ENCODE measurements at regions not wholly inside any gene's neighbourhood (a gene's known extent, or its start where the extent isn't known, plus 50 kb on each side); places are given as distances from the start of the nearest gene placed in this dataset.

DNA sequence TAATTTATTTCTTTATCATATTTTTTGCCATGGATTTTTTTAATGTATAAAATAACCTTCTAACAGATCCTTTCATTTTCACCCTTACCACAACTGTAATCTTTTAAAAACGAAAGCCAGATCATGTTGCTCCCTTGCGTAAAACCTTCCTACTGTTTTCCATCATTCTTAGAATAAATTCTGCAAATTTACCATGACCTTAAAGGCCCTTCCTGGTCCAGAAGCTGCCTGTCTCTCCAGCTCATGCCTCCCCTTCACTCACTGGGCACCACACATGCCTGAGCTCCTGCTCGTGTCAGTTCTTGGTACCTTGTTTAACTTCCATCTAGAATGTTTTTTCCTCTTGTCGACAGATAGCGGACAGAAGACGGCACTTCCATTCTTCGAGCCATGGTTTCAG is 245.0 kb upstream of the CDH5 start:
- no peak for TF ChIP-seq POLR2A (IDR thresholded peaks at IDR 0.05; ENCODE audit: low read depth, low read length)
- TF ChIP-seq PAX5 (IDR thresholded peaks at IDR 0.05; ENCODE audit: insufficient read depth, low read length, severe bottlenecking): no peak
- TF ChIP-seq TAF1 (IDR thresholded peaks at IDR 0.05; ENCODE audit: low read depth, low read length): no peak
- TF ChIP-seq POLR2AphosphoS5 (IDR thresholded peaks at IDR 0.05; ENCODE audit: low read depth, low read length): no peak
